ENCODE measurements at regions not wholly inside any gene's neighbourhood (a gene's known extent, or its start where the extent isn't known, plus 50 kb on each side); places are given as distances from the start of the nearest gene placed in this dataset.

DNA sequence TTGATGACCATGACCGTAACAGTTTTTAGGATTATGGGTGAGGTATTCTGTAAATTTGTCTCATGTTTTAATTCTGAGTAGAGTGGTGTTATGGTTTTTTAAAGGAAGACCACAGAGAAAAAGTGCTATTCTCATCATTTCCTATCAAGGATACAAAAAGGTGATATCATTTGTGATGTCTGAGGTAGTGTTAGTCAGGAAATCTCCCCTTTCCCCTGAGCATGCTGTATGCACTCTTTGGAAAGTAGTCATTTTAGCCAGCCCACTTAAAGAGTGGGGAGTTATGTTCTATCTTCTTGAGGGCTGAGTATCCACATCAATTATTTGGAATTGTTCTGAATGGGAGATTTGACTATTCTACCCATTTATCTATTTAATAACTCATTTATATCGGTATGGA is 414.2 kb upstream of the SLC14A2 start:
- TF ChIP-seq, protein P1, sequence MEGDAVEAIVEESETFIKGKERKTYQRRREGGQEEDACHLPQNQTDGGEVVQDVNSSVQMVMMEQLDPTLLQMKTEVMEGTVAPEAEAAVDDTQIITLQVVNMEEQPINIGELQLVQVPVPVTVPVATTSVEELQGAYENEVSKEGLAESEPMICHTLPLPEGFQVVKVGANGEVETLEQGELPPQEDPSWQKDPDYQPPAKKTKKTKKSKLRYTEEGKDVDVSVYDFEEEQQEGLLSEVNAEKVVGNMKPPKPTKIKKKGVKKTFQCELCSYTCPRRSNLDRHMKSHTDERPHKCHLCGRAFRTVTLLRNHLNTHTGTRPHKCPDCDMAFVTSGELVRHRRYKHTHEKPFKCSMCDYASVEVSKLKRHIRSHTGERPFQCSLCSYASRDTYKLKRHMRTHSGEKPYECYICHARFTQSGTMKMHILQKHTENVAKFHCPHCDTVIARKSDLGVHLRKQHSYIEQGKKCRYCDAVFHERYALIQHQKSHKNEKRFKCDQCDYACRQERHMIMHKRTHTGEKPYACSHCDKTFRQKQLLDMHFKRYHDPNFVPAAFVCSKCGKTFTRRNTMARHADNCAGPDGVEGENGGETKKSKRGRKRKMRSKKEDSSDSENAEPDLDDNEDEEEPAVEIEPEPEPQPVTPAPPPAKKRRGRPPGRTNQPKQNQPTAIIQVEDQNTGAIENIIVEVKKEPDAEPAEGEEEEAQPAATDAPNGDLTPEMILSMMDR (tag by site-specific recombination; IDR thresholded peaks at IDR 0.05): no peak
- no peak for TF ChIP-seq ZNF768 (tag by site-specific recombination; IDR thresholded peaks at IDR 0.05)
- TF ChIP-seq ZNF777 (tag by site-specific recombination; IDR thresholded peaks at IDR 0.05; ENCODE audit: borderline replicate concordance): no peak
- no peak for TF ChIP-seq ZNF335 (tag by site-specific recombination; conservative IDR thresholded peaks at IDR 0.05)
- TF ChIP-seq, protein P2, sequence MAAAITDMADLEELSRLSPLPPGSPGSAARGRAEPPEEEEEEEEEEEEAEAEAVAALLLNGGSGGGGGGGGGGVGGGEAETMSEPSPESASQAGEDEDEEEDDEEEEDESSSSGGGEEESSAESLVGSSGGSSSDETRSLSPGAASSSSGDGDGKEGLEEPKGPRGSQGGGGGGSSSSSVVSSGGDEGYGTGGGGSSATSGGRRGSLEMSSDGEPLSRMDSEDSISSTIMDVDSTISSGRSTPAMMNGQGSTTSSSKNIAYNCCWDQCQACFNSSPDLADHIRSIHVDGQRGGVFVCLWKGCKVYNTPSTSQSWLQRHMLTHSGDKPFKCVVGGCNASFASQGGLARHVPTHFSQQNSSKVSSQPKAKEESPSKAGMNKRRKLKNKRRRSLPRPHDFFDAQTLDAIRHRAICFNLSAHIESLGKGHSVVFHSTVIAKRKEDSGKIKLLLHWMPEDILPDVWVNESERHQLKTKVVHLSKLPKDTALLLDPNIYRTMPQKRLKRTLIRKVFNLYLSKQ (tag by site-specific recombination; IDR thresholded peaks at IDR 0.05; ENCODE audit: borderline replicate concordance): no peak
- TF ChIP-seq WT1 (tag by site-specific recombination; IDR thresholded peaks at IDR 0.05): no peak
- TF ChIP-seq ZNF302 (tag by site-specific recombination; IDR thresholded peaks at IDR 0.05; ENCODE audit: low read depth): no peak
- TF ChIP-seq ZNF24 (tag by site-specific recombination; IDR thresholded peaks at IDR 0.05): no peak
- no peak for TF ChIP-seq ZNF501 (tag by site-specific recombination; IDR thresholded peaks at IDR 0.05)
- no peak for TF ChIP-seq MZF1 (tag by site-specific recombination; IDR thresholded peaks at IDR 0.05; ENCODE audit: borderline replicate concordance)
- no peak for TF ChIP-seq ZNF223 (tag by site-specific recombination; IDR thresholded peaks at IDR 0.05)
- no peak for TF ChIP-seq ZNF211 (tag by site-specific recombination; IDR thresholded peaks at IDR 0.05; ENCODE audit: low read depth)
- TF ChIP-seq REPIN1 (tag by site-specific recombination; IDR thresholded peaks at IDR 0.05; ENCODE audit: low read depth): no peak
- TF ChIP-seq YY1 (tag by site-specific recombination; IDR thresholded peaks at IDR 0.05): no peak

All from HEK293 (cell line).